Keratinocyte (primary cell): ENCODE measurements at regions not wholly inside any gene's neighbourhood (a gene's known extent, or its start where the extent isn't known, plus 50 kb on each side); places are given as distances from the start of the nearest gene placed in this dataset.

Experiments used
- DNase-seq: peaks from one replicate; pipeline ENCODE4 v3.0.0-alpha.2; 2011; ENCODE audit warnings: low read depth, missing footprints, low spot score
- FAIRE-seq: peaks from 2 replicates; lab custom pipeline; 2011; peaks lifted over from hg19 to GRCh38; lab: Jason Lieb, UNC
- H2AFZ ChIP-seq: 2 replicates; pipeline ENCODE4 v1.6.0; 2012; ENCODE audit warnings: low read length, control low read depth, inconsistent platforms; ENCODE audit not compliant: control insufficient read depth
- H3K27ac ChIP-seq: 2 replicates; pipeline ENCODE4 v1.5.1; 2011; ENCODE audit warnings: low read length; ENCODE audit not compliant: control insufficient read depth, insufficient read depth
- H3K27me3 ChIP-seq: 3 replicates; pipeline ENCODE4 v1.6.0; 2011; ENCODE audit warnings: low read length; ENCODE audit not compliant: control insufficient read depth, insufficient read depth; ENCODE audit errors: extremely low read depth
- H3K36me3 ChIP-seq, 2 experiments: 2 replicates in 1 of 2; 3 replicates in 1 of 2; pipeline ENCODE4 v1.5.1; 2011; ENCODE audit warnings: low read length in 2 of 2, mild to moderate bottlenecking in 1 of 2; ENCODE audit not compliant: control insufficient read depth in 2 of 2, insufficient read depth in 2 of 2; ENCODE audit errors: extremely low read depth in 1 of 2
- H3K4me1 ChIP-seq: 3 replicates; pipeline ENCODE4 v1.5.1; 2011; ENCODE audit warnings: low read length; ENCODE audit not compliant: control insufficient read depth, insufficient read depth; ENCODE audit errors: extremely low read depth
- H3K4me2 ChIP-seq: 3 replicates; pipeline ENCODE4 v1.6.0; 2011; ENCODE audit warnings: low read depth, low read length; ENCODE audit not compliant: control insufficient read depth, insufficient read depth; ENCODE audit errors: extremely low read depth
- H3K4me3 ChIP-seq, 3 experiments: fragments of 200-600 bp in 1 of 3; sonication (generic) in 1 of 3; 2 replicates in 2 of 3; 3 replicates in 1 of 3; pipeline ENCODE4 v1.5.1; 2011 to 2016; ENCODE audit warnings: low read length in 3 of 3, mild to moderate bottlenecking in 3 of 3, control low read depth in 2 of 3, inconsistent platforms in 1 of 3, low read depth in 1 of 3, mixed read lengths in 1 of 3, mixed run types in 1 of 3, moderate library complexity in 1 of 3; ENCODE audit not compliant: control insufficient read depth in 2 of 3, insufficient read depth in 2 of 3; ENCODE audit errors: extremely low read depth in 1 of 3
- H3K79me2 ChIP-seq: 2 replicates; pipeline ENCODE4 v1.6.0; 2012; ENCODE audit warnings: low read length; ENCODE audit not compliant: control insufficient read depth, insufficient read depth
- H3K9ac ChIP-seq: 3 replicates; pipeline ENCODE4 v1.6.0; 2011; ENCODE audit warnings: low read length; ENCODE audit not compliant: control insufficient read depth, insufficient read depth; ENCODE audit errors: extremely low read depth
- H3K9me1 ChIP-seq: 3 replicates; pipeline ENCODE4 v1.6.0; 2011; ENCODE audit warnings: low read length; ENCODE audit not compliant: control insufficient read depth, insufficient read depth; ENCODE audit errors: extremely low read depth
- H3K9me3 ChIP-seq: 2 replicates; pipeline ENCODE4 v1.5.1; 2012; ENCODE audit warnings: low read depth, low read length; ENCODE audit not compliant: control insufficient read depth
- H4K20me1 ChIP-seq: 3 replicates; pipeline ENCODE4 v1.6.0; 2011; ENCODE audit warnings: low read length; ENCODE audit not compliant: control insufficient read depth, insufficient read depth; ENCODE audit errors: extremely low read depth
- CTCF ChIP-seq, 3 experiments: IDR thresholded peaks in 1 of 3; conservative IDR thresholded peaks in 1 of 3; optimal IDR thresholded peaks in 1 of 3; 2 replicates in 2 of 3; 3 replicates in 1 of 3; pipeline versions ENCODE3 to v1.5.1; 2011; ENCODE audit warnings: low read length in 3 of 3, mild to moderate bottlenecking in 3 of 3, moderate library complexity in 2 of 3, control low read depth in 1 of 3, inconsistent platforms in 1 of 3; ENCODE audit not compliant: insufficient read depth in 2 of 3; ENCODE audit errors: extremely low read depth in 1 of 3
- EZH2 ChIP-seq: IDR thresholded peaks from one replicate; pipeline ENCODE4 v1.6.1; 2012; ENCODE audit warnings: inconsistent platforms, mild to moderate bottlenecking, low read length, moderate library complexity
- dilution Hi-C: fragments of 300-500 bp; cut with MboI; formaldehyde crosslinking; loops from one replicate; pipeline ENCODE4 v1.7.0; 2020; ENCODE audit warnings: low sequenced_read_pairs; ENCODE audit not compliant: extremely low pct_ligation_motif_present

GRCh38 chr1:79839882-79840281, 833.4 kb upstream of the ADGRL4 start:
- H3K4me1 ChIP-seq: no peaks in the 10 kb centered on the region
- dilution Hi-C loops: no loop called here
- H3K9ac ChIP-seq: no peak overlapping the region
- DNase-seq (no peak), FAIRE-seq (no peak)
- no peaks in the 10 kb centered on the region for H3K36me3 ChIP-seq
- no peaks in the 10 kb centered on the region for H3K27me3 ChIP-seq
- no peak overlapping the region for H3K27ac ChIP-seq
- no peaks in the 10 kb centered on the region for H3K9me3 ChIP-seq
- H3K9me1 ChIP-seq: no peaks in the 10 kb centered on the region
- TF ChIP-seq CTCF (optimal IDR thresholded peaks at IDR 0.05 in 1 of 3, IDR thresholded peaks at IDR 0.05 in 1 of 3, conservative IDR thresholded peaks at IDR 0.05 in 1 of 3; ENCODE audit: extremely low read depth in 1 of 3, insufficient read depth in 2 of 3, low read length in 3 of 3) (no peak), EZH2 (no peak)
- no peaks in the 10 kb centered on the region for H4K20me1 ChIP-seq
- H3K4me2 ChIP-seq: no peak overlapping the region
- H2AFZ ChIP-seq: no peak overlapping the region
- no peaks in the 10 kb centered on the region for H3K79me2 ChIP-seq
- no peak overlapping the region for H3K4me3 ChIP-seq

- DNase-seq (no peak), FAIRE-seq (no peak)
- no peaks in the 10 kb centered on the region for H3K9me3 ChIP-seq
- H3K27me3 ChIP-seq: no peaks in the 10 kb centered on the region
- no peaks in the 10 kb centered on the region for H3K9me1 ChIP-seq
- no peak overlapping the region for H3K4me3 ChIP-seq
- H4K20me1 ChIP-seq: no peaks in the 10 kb centered on the region
- TF ChIP-seq EZH2 (no peak), CTCF (optimal IDR thresholded peaks at IDR 0.05 in 1 of 3, IDR thresholded peaks at IDR 0.05 in 1 of 3, conservative IDR thresholded peaks at IDR 0.05 in 1 of 3; ENCODE audit: extremely low read depth in 1 of 3, insufficient read depth in 2 of 3, low read length in 3 of 3) (no peak)
- no peak overlapping the region for H3K4me2 ChIP-seq
- no peaks in the 10 kb centered on the region for H3K4me1 ChIP-seq
- H3K27ac ChIP-seq: no peak overlapping the region
- no peaks in the 10 kb centered on the region for H3K79me2 ChIP-seq
- H3K9ac ChIP-seq: no peak overlapping the region
- no peak overlapping the region for H2AFZ ChIP-seq
- no peaks in the 10 kb centered on the region for H3K36me3 ChIP-seq
- dilution Hi-C loops: no loop called here
Measured at GRCh38 chr1:79827446-79827845, 820.9 kb upstream of the ADGRL4 start.
